OCI-LY7 (cell line): ENCODE measurements at regions not wholly inside any gene's neighbourhood (a gene's known extent, or its start where the extent isn't known, plus 50 kb on each side); places are given as distances from the start of the nearest gene placed in this dataset.

Source experiments
- BruUV-seq: library from RNA; stranded (reverse); fragments of 400-500 nt; replicated peaks from 2 replicates; lab custom pipeline; 2021; lab: Mats Ljungman, UMichigan
- CTCF ChIA-PET: fragments of 300-600 bp; sonication (Branson Sonifier 250); formaldehyde crosslinking; loops from one replicate; lab custom pipeline; 2022; ENCODE audit warnings: antibody characterized with exemption; ENCODE audit not compliant: unreplicated experiment; lab: Charles Lee
- POLR2A ChIA-PET: fragments of 300-600 bp; sonication (Branson Sonifier 250); formaldehyde crosslinking; loops from one replicate; lab custom pipeline; 2022; ENCODE audit warnings: antibody characterized with exemption; lab: Charles Lee
- DNase-seq: peaks from one replicate; pipeline ENCODE4 v3.0.0-alpha.2; 2015; ENCODE audit warnings: low spot score
- H2AFZ ChIP-seq: fragments of 200-600 bp; sonication (generic), shearing (Covaris generic); 2 replicates; pipeline ENCODE4 v1.6.1; 2014; ENCODE audit warnings: mild to moderate bottlenecking, antibody characterized with exemption, low read length, moderate library complexity
- H3K27ac ChIP-seq: fragments of 200-600 bp; sonication (generic); 2 replicates; pipeline ENCODE4 v1.5.1; 2014; ENCODE audit warnings: mixed run types, low read depth, mild to moderate bottlenecking, moderate library complexity, low read length, inconsistent platforms; ENCODE audit not compliant: poor library complexity, severe bottlenecking
- H3K36me3 ChIP-seq: fragments of 200-600 bp; sonication (generic); 2 replicates; pipeline ENCODE4 v1.6.1; 2014; ENCODE audit warnings: mild to moderate bottlenecking, antibody characterized with exemption, low read length, moderate library complexity, mixed read lengths; ENCODE audit not compliant: insufficient read depth
- H3K4me1 ChIP-seq: fragments of 200-600 bp; sonication (generic); 2 replicates; pipeline ENCODE4 v1.5.1; 2014; ENCODE audit warnings: mild to moderate bottlenecking, low read length; ENCODE audit not compliant: insufficient read depth, poor library complexity, severe bottlenecking
- H3K4me2 ChIP-seq: fragments of 200-600 bp; sonication (generic); 2 replicates; pipeline ENCODE4 v1.6.1; 2014; ENCODE audit warnings: mild to moderate bottlenecking, low read length
- H3K4me3 ChIP-seq: fragments of 200-600 bp; sonication (generic); 2 replicates; pipeline ENCODE4 v1.5.1; 2014; ENCODE audit warnings: mild to moderate bottlenecking, low read depth, low read length; ENCODE audit not compliant: poor library complexity, severe bottlenecking
- H3K79me2 ChIP-seq: fragments of 200-600 bp; sonication (generic); 2 replicates; pipeline ENCODE4 v1.6.1; 2016; ENCODE audit warnings: low read depth, mild to moderate bottlenecking, low read length, moderate library complexity, mixed read lengths; ENCODE audit not compliant: insufficient read depth
- H3K9me2 ChIP-seq: fragments of 200-600 bp; sonication (generic); 2 replicates; pipeline ENCODE4 v1.6.1; 2016; ENCODE audit warnings: mild to moderate bottlenecking, low read length, mixed read lengths; ENCODE audit not compliant: insufficient read depth
- H3K9me3 ChIP-seq: fragments of 200-600 bp; sonication (generic); 2 replicates; pipeline ENCODE4 v1.6.1; 2014; ENCODE audit warnings: mild to moderate bottlenecking, mixed run types, low read length, mixed read lengths
- H4K20me1 ChIP-seq: fragments of 200-600 bp; sonication (generic); 2 replicates; pipeline ENCODE4 v1.6.1; 2014; ENCODE audit warnings: mild to moderate bottlenecking, antibody characterized with exemption, low read length, moderate library complexity, mixed read lengths; ENCODE audit not compliant: insufficient read depth
- EZH2phosphoT487 ChIP-seq: fragments of 200-600 bp; sonication (generic); IDR thresholded peaks from 2 replicates; pipeline ENCODE4 v1.6.1; 2018; ENCODE audit warnings: low read depth, borderline replicate concordance, mild to moderate bottlenecking, mixed run types, antibody characterized with exemption, low read length, moderate library complexity, mixed read lengths
- intact Hi-C: fragments of 100-400 bp; cut with micrococcal nuclease; formaldehyde crosslinking; loops from one replicate; pipeline ENCODE4 v1.10.0; 2022; ENCODE audit not compliant: unreplicated experiment
- TF ChIP-seq, protein P1 (sequence below): fragments of 200-600 bp; sonication (generic); conservative IDR thresholded peaks from 2 replicates; pipeline ENCODE4 v1.5.1; 2014; ENCODE audit warnings: mild to moderate bottlenecking, antibody characterized with exemption, low read length, moderate library complexity, mixed read lengths

DNA sequence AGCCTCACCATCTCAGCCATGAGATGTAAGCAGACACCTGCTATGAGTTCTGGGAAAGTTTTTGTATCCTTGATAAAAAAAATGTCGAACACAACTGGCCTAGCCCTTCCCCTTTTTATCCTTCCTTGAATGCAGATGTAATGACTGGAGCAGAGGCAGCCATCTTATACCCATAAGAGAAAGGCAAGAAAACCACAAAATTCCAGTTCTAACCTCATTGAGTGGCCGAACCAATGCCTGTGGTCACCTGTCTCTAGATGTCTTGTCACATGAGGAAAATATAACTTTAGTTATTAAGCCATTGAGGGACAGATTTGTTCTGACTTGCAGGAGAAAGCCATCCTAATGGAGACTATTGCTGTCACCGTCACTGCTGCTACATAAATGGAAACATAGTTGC lies 80.4 kb upstream of the SLC6A6 start:
- DNase-seq: no peak
- Histone ChIP-seq H3K79me2 (no peaks in the 10 kb centered on the region), H2AFZ (no peak overlapping the region), H3K4me3 (no peak overlapping the region), H3K27ac (no peak overlapping the region), H4K20me1 (no peaks in the 10 kb centered on the region), H3K9me3 (no peaks in the 10 kb centered on the region), H3K4me1 (peaks cover 17% of the 10 kb centered on the region), H3K9me2 (no peaks in the 10 kb centered on the region), H3K36me3 (no peaks in the 10 kb centered on the region), H3K4me2 (no peak overlapping the region)
- BruUV-seq: no TSS peak
- ChIA-PET POLR2A (no interaction called here), CTCF (no interaction called here)
- TF ChIP-seq, protein P1, sequence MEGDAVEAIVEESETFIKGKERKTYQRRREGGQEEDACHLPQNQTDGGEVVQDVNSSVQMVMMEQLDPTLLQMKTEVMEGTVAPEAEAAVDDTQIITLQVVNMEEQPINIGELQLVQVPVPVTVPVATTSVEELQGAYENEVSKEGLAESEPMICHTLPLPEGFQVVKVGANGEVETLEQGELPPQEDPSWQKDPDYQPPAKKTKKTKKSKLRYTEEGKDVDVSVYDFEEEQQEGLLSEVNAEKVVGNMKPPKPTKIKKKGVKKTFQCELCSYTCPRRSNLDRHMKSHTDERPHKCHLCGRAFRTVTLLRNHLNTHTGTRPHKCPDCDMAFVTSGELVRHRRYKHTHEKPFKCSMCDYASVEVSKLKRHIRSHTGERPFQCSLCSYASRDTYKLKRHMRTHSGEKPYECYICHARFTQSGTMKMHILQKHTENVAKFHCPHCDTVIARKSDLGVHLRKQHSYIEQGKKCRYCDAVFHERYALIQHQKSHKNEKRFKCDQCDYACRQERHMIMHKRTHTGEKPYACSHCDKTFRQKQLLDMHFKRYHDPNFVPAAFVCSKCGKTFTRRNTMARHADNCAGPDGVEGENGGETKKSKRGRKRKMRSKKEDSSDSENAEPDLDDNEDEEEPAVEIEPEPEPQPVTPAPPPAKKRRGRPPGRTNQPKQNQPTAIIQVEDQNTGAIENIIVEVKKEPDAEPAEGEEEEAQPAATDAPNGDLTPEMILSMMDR: no peak
- no peak for TF ChIP-seq EZH2phosphoT487
- intact Hi-C loops: loop anchor here (10.0 kb wide), 1 partner anchor 1297 kb away; no protein-coding TSS in a partner anchor

DNA sequence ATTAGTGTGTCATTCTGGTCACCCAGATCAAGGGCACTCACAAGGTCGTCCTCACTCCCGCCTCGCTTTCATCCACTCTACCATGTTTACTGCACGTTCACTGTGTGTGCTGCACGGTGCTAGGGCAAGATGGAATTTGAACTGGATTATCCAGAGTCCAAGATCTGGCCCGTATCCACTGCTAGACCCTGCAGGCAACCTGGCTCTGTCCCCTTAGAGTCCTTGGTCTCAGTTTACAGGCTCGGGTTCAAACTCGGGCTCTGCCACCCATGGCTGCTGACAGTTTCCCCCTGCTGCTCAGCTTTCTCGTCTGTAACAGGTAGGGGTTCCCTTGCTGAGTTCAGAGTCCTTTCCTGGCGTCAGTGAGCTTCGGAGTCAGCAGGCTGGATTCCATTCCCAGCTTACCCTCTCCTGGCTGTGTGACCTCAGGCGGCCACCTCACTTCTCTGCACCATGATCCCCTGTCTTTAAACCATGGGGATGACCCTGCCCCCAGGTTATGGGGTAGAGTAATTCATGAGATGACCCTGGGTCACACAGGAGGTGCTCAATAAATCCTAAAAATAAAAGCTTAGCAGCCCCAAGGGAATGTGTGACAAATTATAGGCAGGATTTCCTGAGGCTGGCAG lies 79.6 kb upstream of the SLC6A6 start:
- Histone ChIP-seq H3K4me3 (no peak overlapping the region), H3K9me2 (no peaks in the 10 kb centered on the region), H2AFZ (no peak overlapping the region), H3K9me3 (no peaks in the 10 kb centered on the region), H3K36me3 (no peaks in the 10 kb centered on the region), H4K20me1 (no peaks in the 10 kb centered on the region), H3K79me2 (no peaks in the 10 kb centered on the region), H3K4me2 (no peak overlapping the region), H3K27ac (no peak overlapping the region), H3K4me1 (peaks cover 19% of the 10 kb centered on the region)
- ChIA-PET CTCF (interaction anchor here (0.6 kb wide), 1 partner anchor 103 kb away, joined by 6 read pairs; no protein-coding TSS in a partner anchor), POLR2A (no interaction called here)
- intact Hi-C loops: loop anchor here (10.0 kb wide), 1 partner anchor 1298 kb away; no protein-coding TSS in a partner anchor
- no TSS peak for BruUV-seq
- TF ChIP-seq, protein P1: no peak
- TF ChIP-seq EZH2phosphoT487: no peak
- DNase-seq: no peak
